ENCODE measurements at regions not wholly inside any gene's neighbourhood (a gene's known extent, or its start where the extent isn't known, plus 50 kb on each side); places are given as distances from the start of the nearest gene placed in this dataset.
"Not testable (repeated sequence)": the region's sequence is repeated elsewhere in the genome, so short reads cannot be mapped to it uniquely, and the experiment has no call there.

DNA sequence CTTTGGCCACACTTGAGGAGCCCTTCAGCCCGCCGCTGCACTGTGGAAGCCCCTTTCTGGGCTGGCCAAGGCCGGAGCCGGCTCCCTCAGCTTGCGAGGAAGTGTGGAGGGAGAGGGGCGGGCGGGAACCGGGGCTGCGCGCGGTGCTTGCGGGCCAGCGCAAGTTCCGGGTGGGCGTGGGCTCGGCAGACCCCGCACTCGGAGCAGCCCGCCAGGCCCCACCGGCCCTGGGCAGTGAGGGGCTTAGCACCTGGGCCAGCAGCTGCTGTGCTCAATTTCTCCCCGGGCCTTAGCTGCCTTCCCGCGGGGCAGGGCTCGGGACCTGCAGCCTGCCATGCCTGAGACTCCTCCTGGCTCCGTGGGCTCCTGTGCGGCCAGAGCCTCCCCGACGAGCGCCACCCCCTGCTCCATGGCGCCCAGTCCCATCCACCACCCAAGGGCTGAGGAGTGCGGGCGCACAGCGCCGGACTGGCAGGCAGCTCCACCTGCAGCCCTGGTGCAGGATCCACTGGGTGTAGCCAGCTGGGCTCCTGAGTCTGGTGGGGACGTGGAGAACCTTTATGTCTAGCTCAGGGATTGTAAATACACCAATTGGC lies 129.2 kb downstream of the MRPL14 start:
- DNase-seq: not testable (repeated sequence)

DNA sequence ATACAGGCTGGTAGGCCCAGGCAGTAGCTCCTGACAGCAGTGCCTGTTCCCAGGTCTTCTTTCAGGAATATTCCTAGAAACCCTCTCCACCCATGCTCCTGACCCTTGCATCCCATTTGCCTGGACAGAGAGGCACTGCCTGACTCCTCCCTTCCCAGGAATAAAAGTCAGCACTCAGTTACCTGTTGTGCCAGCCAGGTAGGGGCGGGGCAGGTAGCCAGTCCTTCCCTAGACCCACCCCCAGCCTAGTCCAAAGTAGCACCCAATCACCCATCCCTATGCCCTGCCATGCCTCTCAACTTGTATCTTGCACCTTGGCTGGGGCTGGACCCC lies 129.9 kb downstream of the MRPL14 start:
- DNase-seq: no peak

DNA sequence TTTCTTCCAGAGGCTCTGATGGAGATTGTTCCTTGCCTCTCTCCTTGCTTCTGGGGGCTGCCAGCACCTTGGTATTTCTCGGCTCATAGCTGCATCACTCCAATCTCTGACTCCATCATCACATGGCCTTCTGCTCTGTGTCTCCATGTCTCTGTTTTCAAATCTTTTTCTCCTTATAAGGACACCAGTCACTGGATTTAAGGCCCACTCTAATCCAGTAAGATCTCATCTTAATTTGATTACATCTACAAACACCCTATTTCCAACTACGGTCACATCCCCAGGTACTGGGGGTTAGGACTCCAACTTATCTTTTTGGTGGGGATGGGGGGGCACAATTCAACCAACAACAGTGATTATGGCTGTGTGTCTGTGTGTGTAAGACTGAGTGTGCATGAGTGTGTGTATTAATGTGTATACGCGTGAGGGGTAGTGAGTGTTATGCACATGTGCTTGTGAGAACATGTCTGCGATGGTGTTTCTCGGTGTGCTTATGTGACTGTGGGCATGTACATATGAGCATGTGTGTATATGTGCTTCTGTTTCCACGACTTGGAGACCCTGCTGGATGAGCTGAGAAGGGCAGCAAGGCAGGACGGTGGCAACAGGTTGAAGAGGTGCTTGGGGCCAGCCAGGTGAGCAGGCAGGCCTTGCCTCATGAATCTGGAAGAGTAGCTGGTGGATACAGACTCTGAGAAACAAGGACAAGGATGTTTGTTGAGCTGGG lies 130.5 kb downstream of the MRPL14 start:
- DNase-seq: no peak

DNA sequence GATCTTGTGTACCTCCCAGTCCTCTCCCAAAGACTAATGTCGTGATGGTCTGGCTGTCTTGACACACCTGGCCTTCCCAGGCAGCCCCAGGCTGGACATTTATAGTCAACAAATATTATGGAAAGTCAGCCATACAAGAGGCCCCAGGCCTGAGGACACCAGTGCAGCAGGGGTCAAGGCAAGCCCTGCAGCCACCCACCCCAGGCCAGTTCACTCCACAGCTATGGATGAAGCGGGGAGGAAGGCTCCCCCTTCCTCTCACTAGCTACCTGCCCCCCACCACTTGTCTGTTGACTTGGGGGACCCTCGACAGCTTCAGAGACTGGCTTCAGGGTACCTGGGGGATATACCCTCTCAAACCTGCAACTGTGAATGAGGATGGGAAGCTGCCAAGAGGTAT lies 132.1 kb downstream of the MRPL14 start:
- DNase-seq: no peak

DNA sequence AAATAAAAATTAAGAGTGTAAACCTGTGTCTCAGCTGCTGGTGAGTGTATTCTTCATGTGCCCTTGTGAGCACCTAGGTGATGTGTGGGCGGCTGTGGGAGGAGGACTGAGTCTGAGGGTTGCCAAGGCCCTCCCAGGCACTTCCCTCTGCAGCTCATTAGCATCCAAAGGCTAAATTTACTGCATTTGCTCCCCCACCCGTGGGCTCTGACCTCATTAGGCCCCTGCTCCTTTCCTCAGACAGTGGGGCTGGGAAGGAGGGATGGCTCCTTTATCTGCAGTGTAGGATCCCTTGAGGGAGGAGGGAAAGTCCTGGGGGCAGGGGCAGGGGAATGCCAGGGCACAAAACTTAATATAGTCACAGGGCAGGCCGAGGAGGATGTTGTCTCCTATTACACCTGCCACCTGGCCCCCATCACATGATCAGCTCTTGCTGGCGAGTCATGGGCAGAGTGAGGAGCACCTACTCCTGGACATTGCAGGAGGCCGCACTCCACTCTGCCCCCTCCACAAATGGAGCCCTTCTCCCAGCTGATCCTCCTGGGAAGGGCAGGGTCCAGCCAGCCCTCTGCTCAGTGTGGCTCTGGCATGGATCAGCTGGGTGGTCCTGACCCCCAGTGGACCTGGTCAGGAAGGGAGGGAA lies 133.2 kb downstream of the MRPL14 start:
- DNase-seq: no peak

DNA sequence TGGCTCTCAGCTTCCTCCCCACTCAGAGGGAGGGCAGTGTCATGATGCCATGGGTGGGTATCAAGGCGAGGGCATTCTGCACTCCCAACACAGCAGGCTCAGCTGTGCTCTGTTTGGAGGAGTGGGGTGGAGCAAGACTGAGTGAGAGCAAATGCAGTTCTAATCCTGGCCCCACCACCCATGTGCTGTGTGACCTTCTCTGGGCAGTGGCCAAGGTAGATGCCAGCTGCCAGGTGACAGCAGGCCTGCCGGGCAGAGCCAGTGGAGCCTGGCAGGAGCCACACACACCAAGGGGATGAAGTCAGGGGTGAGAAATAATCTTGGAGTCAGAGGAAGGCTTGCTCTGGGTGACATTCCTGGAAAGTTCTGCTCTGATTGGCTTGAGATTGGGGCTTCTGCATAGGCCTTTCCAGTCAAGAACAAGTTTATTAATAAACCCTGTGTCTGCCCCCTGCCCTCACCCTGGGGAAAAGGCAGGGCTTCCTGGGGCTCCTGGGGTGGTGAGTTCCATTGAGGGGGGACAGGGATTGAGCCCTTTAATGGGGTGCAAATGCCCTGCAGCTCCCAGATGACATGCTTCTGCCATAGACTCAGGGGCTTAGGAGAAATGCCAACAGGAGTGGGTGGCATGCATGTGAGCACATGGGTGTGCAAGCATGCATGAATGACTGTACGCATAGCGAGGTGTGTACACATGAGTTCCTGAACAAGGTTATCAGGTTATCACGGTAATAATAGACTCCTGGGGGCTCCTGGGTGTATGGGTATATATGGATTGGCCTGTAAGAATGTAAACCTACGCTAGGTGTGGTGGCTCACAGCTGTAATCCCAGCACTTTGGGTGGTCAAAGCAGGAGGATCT lies 134.2 kb downstream of the MRPL14 start:
- no peak for DNase-seq

DNA sequence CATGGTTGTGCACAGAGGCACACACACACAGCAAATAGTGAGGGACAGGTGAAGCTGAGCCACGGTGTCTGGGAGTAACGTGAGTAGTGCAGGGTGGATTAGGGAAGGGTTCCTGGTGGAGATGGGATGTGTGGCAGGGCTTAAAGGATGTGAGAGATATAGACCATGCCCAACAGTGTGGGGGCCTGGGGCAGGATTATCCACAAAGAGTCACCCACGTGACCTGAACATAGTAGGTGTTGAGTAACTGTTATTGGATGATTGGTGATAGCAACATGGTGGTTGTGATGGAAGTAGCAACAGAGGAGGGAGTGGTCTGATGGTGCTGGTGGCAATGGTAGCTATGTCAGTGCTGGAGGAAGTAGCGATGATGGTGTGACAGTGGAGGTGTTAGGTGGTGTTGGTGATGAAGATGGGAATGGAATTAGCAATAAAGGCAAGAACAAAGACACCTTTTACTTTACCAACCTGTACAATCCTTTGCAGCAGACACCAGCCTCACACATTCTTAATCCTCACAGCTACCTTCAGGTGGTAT lies 135.1 kb downstream of the MRPL14 start:
- DNase-seq: no peak

DNA sequence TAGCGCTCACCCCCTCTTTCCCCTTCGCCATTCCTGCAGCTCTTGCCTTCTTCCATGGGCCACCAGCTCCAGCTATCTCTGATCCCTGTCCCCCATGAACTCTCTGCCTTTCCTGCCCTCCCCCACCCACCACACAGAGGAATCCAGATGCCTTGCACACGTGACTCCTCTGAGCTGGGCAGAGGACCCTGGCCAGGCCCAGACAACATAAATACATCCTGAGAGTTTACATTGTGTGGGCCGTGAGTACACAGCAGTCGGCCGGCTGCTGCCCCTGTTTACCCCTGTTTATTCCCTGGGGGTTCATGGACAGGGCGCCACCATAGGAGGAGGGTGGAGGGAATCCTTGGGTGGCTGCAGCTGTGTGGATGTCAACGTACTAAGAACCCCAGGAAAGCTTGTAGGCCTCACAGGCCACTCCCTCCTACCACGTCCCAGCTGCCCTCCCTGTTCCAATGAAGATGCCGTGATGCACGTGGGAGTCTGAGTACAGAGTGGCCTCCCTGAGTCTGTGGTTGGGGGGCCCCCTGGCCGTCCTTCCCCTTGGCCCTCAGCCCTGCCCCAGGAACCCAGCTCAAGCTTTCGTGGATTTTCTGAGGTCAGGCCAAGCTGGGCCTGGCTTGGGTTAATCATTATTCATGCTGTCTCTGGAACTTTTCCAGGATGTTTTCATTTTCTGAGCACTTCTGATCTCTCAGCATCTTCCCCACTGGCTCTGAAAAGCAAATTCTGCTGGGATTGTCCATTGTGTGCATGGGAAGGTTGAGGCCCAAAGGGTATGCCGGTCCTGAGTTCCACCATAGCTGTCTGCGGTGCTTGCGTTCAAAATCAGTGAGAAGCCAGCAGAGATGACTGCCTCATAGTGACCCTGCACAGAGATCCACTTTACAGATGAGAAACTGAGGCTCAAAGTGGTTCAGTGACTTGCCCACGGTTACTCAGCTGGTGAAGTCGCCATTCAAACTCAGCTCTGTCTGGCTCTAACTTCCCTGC lies 136.3 kb downstream of the MRPL14 start:
- no peak for DNase-seq

DNA sequence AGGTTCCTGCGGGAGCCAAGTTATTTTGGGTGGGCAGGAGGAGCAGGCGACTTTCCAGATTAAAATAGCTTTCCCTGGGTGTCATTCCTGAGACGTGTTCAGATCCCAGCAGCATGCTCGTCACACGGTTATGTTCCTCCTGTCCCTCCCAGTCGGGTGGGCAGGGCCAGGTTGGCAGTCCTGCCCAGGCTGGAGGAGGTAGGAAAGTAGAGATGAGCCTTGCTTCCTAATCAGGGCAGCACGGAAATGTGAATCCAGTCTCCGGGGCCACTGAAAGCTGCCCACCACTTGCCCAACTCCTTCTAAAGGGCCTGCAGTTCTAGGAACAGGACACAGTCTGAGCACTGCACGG lies 137.0 kb downstream of the MRPL14 start:
- DNase-seq: no peak

DNA sequence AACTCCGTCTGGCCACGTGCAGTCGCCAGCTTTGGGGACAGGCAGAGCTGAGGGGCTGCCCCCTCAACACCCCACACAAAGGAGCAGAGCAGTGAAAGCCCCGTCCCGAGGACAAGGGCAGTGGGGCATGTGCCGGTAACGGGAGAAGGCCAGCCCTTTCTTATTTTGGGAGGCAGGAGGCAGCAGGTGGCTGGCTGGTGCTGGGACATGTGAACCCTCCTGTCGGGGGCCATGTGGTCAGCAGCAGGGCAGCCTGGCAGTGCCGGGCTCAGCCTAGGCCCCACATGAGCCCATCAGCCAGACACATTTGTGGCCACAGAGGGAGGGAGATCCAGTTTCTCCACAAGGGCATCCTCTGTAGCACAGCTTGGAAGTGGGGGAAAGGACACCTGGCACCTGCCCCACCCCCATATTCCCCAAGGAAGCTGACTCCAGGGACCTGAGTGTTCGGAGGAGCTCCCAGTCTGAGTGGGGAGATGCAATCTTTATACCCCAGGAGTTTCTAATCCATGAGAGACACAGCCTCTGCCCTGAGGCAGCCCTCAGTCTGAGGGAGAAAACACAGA lies 137.6 kb downstream of the MRPL14 start:
- no peak for DNase-seq

DNA sequence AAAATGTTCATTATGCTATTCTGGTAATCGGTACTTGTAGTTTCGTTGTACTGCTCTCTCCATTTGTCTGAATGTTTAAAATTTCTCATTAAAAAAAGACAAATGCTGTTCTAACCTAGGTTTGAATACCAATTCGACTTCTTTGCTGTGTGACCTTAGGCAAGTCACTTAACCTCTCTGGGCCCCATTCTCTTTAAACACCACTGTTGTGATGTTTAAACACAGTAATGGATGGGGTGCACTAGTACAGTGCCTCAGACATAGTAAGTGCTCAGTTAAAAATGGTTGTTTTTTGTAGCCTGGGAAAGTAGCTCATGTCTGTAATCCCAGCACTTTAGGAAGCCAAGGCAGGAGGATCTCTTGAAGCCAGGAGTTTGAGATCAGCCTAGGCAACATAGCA lies 138.5 kb downstream of the MRPL14 start:
- DNase-seq: no peak

DNA sequence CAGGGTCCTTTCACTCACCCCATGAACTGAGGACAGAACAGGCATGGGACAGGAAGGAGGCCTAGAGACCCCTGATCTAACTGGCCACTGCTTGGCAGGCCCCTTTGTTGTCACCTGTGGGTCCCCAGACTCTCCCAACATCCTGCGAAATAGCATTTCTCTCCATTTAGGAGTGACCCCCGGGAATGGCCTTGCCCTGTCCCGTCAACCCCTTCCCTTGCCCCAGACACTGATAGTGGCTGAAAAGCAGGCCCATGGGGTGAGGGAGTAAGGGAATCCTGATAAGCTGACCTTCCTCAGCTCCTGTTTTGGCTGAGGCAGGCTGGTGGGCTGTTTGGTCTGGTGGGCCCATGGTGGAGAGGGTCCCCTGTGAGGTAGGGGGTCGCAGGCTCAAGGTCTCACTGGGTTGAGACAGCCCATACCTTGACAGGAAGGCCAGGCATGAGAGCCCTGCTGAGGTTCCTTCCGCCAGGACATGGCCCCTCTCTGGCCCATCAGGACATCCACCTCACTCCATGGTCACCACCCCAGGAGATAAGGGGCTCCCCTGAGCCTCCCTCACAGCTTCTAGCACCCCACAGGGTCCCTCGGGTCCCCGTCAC lies 139.3 kb downstream of the MRPL14 start:
- DNase-seq: no peak

DNA sequence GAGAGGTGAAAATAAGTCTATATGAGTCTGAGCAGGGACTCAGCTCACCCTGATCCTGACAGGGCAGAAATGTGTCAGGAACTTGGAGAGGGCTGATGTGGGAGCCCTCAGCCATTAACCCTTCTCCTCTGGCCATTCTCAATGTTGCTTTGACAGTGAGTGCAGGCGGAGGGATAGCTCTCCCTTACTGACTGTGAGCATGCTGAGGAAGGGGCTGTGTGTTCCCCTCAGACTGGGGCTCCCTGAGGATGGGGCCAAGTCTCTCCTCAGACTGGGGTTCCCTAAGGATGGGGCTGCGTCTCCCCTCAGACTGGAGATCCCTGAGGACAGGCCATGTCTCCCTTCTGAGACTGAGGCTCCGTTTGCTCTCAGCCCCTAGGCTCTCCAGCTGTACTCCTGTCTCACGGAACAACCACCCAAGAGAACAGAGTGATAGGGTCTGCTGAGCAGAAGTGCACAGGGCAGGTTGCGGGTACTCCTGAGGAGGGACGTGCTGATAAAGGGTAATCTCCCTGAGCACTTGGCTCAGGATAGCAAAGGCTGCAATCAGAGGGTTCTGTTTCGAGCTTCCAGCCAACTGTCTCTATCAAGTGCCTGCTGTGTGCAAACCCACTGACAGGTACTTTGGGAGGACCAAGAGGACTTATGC lies 141.0 kb downstream of the MRPL14 start:
- DNase-seq: no peak

DNA sequence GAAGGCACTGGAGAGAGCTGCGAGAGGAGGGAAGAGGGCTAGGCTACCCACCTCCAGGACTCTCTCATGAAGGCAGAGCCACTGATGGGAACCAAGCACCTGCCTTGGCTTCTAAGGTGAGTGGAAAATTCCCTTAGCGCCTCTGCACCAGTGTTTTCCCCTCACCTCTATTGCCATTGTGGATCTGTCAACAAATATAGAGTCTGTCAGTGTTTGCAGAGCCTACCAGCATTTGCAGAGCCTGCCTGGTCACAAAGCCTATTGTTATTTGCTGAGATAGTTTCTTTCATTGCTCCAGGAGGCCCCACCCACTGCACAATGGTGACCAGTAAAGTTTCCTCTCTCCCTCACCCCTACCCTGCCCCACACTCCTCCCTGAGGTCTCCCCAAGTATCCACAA lies 141.9 kb downstream of the MRPL14 start:
- DNase-seq: no peak

DNA sequence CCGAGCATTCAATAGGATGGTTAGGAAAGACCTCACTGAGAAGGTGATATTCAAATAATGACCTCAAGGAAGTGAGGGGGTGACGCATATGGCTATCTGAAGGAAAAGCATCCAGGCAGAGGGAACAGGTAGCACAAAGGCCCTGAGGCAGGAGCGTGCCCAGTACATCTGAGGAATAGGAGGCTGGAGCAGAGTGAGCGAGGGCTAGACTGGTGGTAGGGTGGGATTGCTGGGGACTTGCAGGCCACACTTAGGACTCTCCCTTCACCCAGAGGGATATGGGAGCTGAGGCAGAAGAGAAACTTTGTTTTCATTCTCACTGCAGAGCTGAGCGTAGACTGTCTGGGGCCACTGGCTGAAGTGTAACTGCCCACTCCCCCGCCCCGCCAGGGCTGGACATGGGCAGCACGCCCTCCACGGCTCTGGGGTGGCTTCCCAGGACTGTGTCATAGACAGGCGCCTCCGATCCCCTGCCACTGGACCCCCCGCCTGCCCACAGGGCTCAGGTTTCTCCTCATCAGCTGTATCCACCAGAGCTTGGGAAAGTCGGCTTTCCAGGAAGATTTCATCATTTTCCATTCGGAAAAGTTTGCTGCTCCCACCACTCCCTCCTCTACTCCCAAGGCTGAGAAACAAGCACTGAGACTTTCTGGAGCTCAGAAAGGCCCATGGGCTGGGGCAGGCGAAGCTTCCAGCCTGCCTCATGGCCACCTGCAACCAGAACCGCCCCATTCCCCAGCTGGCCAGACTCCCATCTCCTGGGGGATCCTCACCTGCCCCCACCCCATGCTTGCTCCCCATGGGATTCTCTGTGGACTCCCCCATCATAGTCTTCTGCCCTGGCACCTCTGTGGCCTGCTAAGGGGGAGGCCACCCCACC lies 142.6 kb downstream of the MRPL14 start:
- no peak for DNase-seq

DNA sequence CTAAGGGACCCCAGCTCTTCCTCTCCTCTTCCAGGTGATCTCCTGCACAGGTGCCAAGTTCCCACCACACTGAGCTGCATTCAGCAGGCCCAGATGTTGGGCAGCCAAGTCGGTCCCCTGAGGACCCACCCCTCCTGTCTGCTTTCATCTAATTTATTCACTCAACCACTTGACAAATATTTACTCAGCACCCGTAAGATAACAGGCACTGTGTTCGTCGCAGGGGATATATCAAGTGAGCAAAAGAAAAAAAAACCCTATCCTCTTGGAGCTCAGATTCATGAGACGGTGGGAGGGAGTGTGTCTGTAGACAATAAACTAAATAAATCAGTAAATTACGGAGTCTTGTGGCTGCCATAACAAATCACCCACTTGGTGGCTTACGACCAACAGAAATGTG lies 143.6 kb downstream of the MRPL14 start:
- no peak for DNase-seq

DNA sequence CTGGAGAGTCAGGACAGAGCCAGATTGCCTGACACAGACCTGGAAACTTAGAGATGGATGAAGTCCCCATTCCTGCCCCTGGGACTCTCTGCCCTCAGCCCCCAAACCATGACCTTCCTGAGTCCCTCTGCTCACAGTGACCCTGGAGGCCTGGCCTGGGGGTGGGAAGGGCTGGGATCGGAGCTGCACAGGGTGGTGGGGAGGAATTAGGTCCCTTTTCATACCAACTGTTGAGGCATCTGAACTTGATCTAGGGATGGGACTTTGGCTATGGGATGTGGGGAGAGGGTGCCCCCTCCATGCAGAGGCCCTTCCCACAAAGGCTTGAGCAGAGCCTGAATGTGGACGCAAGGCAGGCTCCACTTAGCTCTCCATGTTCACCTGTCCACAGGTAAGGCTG lies 144.1 kb downstream of the MRPL14 start:
- no peak for DNase-seq

DNA sequence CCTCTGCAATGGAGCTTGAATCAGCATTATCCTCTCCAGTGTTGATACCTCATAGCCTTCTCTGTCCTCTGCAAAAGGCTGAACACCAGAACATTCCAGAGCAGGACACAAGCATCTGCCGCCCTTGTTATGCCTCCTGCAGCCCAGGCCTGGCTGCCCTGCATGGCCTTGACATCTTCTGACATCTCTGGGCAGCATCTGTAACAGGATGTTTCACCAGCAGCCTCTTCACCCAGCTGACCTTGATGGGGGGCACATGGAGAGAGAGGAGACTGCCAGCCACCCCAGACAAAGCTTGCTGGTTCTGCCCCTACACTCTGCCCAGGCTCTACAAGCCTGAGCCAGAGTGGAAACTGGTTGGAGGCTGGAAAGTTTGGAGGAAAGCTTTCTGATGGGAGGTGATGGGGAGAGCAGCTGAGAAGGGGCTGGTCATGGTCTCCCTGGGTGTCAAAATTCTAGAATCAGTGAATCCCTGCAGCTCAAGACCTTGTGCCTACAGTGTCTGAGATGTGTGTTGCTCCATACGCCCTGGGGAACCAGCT lies 145.1 kb downstream of the MRPL14 start:
- no peak for DNase-seq

DNA sequence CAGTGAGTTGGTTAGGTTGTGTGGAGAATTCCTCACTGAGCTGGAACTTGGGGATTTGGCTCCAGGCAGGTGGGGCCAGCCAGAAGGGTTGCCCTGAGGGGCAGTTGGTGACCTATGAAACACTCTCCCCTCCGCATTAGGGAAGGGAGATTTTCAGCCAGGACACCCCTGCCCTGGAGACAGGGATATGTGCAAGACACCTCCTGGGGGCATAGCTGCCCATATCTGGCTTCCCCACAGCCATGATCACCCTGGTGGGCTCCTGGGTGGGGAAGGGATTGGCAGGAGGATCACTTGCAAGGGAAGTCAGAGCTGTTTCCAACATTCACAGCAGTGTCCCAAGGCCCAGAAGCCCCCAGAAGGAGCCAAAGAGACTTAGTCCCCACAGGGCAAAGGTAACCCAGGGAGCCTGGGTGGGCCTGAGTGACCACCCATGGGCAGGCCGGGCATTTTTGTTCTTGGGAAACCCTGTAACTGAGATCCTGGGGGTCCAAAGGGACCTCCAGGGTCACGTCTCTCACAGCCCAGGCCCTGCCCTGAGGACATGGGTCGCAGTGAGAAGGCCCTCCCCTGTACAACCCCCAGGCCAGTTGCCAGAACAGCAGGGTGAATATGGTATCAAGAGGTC lies 145.8 kb downstream of the MRPL14 start:
- no peak for DNase-seq
